Cardiac muscle cell (in vitro differentiated cells and primary cell): ENCODE measurements at regions not wholly inside any gene's neighbourhood (a gene's known extent, or its start where the extent isn't known, plus 50 kb on each side); places are given as distances from the start of the nearest gene placed in this dataset.

Experiments
- DNase-seq, 2 donors: peaks; one replicate each; pipeline versions ENCODE4 v3.0.0 to v3.0.0-alpha.2; 2010 to 2017; ENCODE audit warnings: low read depth in 1 of 2, low spot score in 1 of 2
- H3K27ac ChIP-seq: fragments of 200-600 bp; sonication (generic); 2 replicates; pipeline ENCODE4 v1.5.1; 2016
- H3K27me3 ChIP-seq: fragments of 200-600 bp; sonication (generic); 2 replicates; pipeline ENCODE4 v1.6.0; 2016; ENCODE audit warnings: control low read depth
- H3K36me3 ChIP-seq: fragments of 200-600 bp; sonication (generic); 2 replicates; pipeline ENCODE4 v1.5.1; 2016; ENCODE audit warnings: control low read depth
- H3K4me1 ChIP-seq: fragments of 200-600 bp; sonication (generic); 2 replicates; pipeline ENCODE4 v1.8.1; 2017; ENCODE audit warnings: low read depth, mild to moderate bottlenecking, mixed run types
- H3K4me3 ChIP-seq: fragments of 200-600 bp; sonication (generic); 2 replicates; pipeline ENCODE4 v1.5.1; 2016; ENCODE audit warnings: mild to moderate bottlenecking
- H3K9me3 ChIP-seq: fragments of 200-600 bp; sonication (generic); 2 replicates; pipeline ENCODE4 v1.5.1; 2017; ENCODE audit warnings: low read depth, mild to moderate bottlenecking, control low read depth
- CTCF ChIP-seq: IDR thresholded peaks from 2 replicates; pipeline ENCODE4 v1.5.1; 2012; ENCODE audit warnings: low read depth, mild to moderate bottlenecking, low read length

GRCh38 chr20:60963146-60963545, 288.9 kb upstream of the CDH4 start:
- no peak for TF ChIP-seq CTCF
- H3K27me3 ChIP-seq, result no peaks in the 10 kb centered on the region
- no peak overlapping the region for H3K4me3 ChIP-seq
- no peaks in the 10 kb centered on the region for H3K4me1 ChIP-seq
- no peak overlapping the region for H3K27ac ChIP-seq
- H3K36me3 ChIP-seq, result no peaks in the 10 kb centered on the region
- H3K9me3 ChIP-seq, result no peaks in the 10 kb centered on the region
- DNase-seq, result no peak

GRCh38 chr20:60964911-60965310, 287.1 kb upstream of the CDH4 start:
- no peak for DNase-seq
- no peaks in the 10 kb centered on the region for H3K27me3 ChIP-seq
- no peak overlapping the region for H3K4me3 ChIP-seq
- H3K27ac ChIP-seq, result no peak overlapping the region
- H3K36me3 ChIP-seq, result no peaks in the 10 kb centered on the region
- no peaks in the 10 kb centered on the region for H3K4me1 ChIP-seq
- H3K9me3 ChIP-seq, result no peaks in the 10 kb centered on the region
- TF ChIP-seq CTCF, result no peak

GRCh38 chr20:60966031-60966430, 286.0 kb upstream of the CDH4 start:
- no peaks in the 10 kb centered on the region for H3K27me3 ChIP-seq
- no peaks in the 10 kb centered on the region for H3K36me3 ChIP-seq
- no peaks in the 10 kb centered on the region for H3K9me3 ChIP-seq
- TF ChIP-seq CTCF, result no peak
- no peak overlapping the region for H3K4me3 ChIP-seq
- no peak for DNase-seq
- no peak overlapping the region for H3K27ac ChIP-seq
- H3K4me1 ChIP-seq, result no peaks in the 10 kb centered on the region

- no peak for TF ChIP-seq CTCF
- Histone ChIP-seq H3K4me1 (no peaks in the 10 kb centered on the region), H3K27ac (no peak overlapping the region), H3K9me3 (no peaks in the 10 kb centered on the region), H3K27me3 (no peaks in the 10 kb centered on the region), H3K4me3 (no peak overlapping the region), H3K36me3 (no peaks in the 10 kb centered on the region)
- no peak for DNase-seq
Measured at GRCh38 chr20:60966766-60967165, 285.3 kb upstream of the CDH4 start.

- H3K36me3 ChIP-seq, result no peaks in the 10 kb centered on the region
- no peak overlapping the region for H3K27ac ChIP-seq
- H3K4me1 ChIP-seq, result no peaks in the 10 kb centered on the region
- TF ChIP-seq CTCF, result no peak
- H3K27me3 ChIP-seq, result no peaks in the 10 kb centered on the region
- no peak overlapping the region for H3K4me3 ChIP-seq
- H3K9me3 ChIP-seq, result no peaks in the 10 kb centered on the region
- no peak for DNase-seq
Measured at GRCh38 chr20:60967431-60968316, 284.4 kb upstream of the CDH4 start.
